Posterior cingulate gyrus (tissue), 11 donors: ENCODE measurements at regions not wholly inside any gene's neighbourhood (a gene's known extent, or its start where the extent isn't known, plus 50 kb on each side); places are given as distances from the start of the nearest gene placed in this dataset.

Experiments
- DNase-seq, 10 donors: peaks; one replicate each; pipeline versions ENCODE4 v3.0.0 to v3.0.0-alpha.2; 2020 to 2021; ENCODE audit warnings: mixed read lengths in 3 of 10
- intact Hi-C: fragments of 100-400 bp; cut with DNase I; formaldehyde crosslinking; loops from one replicate; pipeline ENCODE4 v1.15.1; 2023

- no peak for DNase-seq
- intact Hi-C loops: no loop called here
These were observed 296.4 kb downstream of the PTPRU start for GRCh38 chr1:29532751-29533150.

- DNase-seq: peak in 1 of 10 donors; percentile 55
- intact Hi-C loops: no loop called here
These were observed 296.0 kb downstream of the PTPRU start for GRCh38 chr1:29532285-29532684.

- no peak for DNase-seq
- intact Hi-C loops: no loop called here
These were observed 295.3 kb downstream of the PTPRU start for GRCh38 chr1:29531596-29531995.

GRCh38 chr1:29529677-29530278, 293.5 kb downstream of the PTPRU start:
- intact Hi-C loops: no loop called here

GRCh38 chr1:29527314-29528004, 291.1 kb downstream of the PTPRU start:
- peak in 1 of 10 donors; percentile 26 for DNase-seq
- intact Hi-C loops: no loop called here

More at GRCh38 chr1:29529677-29530278, 293.5 kb downstream of the PTPRU start:
- no peak for DNase-seq

GRCh38 chr1:29525941-29526340, 289.6 kb downstream of the PTPRU start:
- intact Hi-C loops: no loop called here
- DNase-seq: peak in 1 of 10 donors; percentile 27

- DNase-seq: peak in 1 of 10 donors; percentile 72
- intact Hi-C loops: no loop called here
These were observed 288.2 kb downstream of the PTPRU start for GRCh38 chr1:29524285-29525065.

- peak in 1 of 10 donors; percentile 34 for DNase-seq
- intact Hi-C loops: no loop called here
These were observed 287.3 kb downstream of the PTPRU start for GRCh38 chr1:29523576-29523975.

GRCh38 chr1:29523136-29523535, 286.8 kb downstream of the PTPRU start:
- no peak for DNase-seq
- intact Hi-C loops: no loop called here

- intact Hi-C loops: no loop called here
These were observed 285.7 kb downstream of the PTPRU start for GRCh38 chr1:29521811-29522580.

GRCh38 chr1:29521438-29521715, 285.1 kb downstream of the PTPRU start:
- DNase-seq: peak in 1 of 10 donors; percentile 31
- intact Hi-C loops: no loop called here

More at GRCh38 chr1:29521811-29522580, 285.7 kb downstream of the PTPRU start:
- DNase-seq: peak in 1 of 10 donors; percentile 31

- peak in 1 of 10 donors; percentile 38 for DNase-seq
These were observed 284.5 kb downstream of the PTPRU start for GRCh38 chr1:29520571-29521437.

GRCh38 chr1:29519788-29520110, 283.4 kb downstream of the PTPRU start:
- DNase-seq: peak in 1 of 10 donors; percentile 60
- intact Hi-C loops: no loop called here

More at GRCh38 chr1:29520571-29521437, 284.5 kb downstream of the PTPRU start:
- intact Hi-C loops: no loop called here

GRCh38 chr1:29519108-29519787, 282.9 kb downstream of the PTPRU start:
- intact Hi-C loops: no loop called here

GRCh38 chr1:29518183-29518835, 282.0 kb downstream of the PTPRU start:
- intact Hi-C loops: no loop called here

More at GRCh38 chr1:29519108-29519787, 282.9 kb downstream of the PTPRU start:
- DNase-seq: peak in 1 of 10 donors; percentile 58

GRCh38 chr1:29517251-29518086, 281.1 kb downstream of the PTPRU start:
- DNase-seq: peak in 1 of 10 donors; percentile 44
- intact Hi-C loops: no loop called here

More at GRCh38 chr1:29518183-29518835, 282.0 kb downstream of the PTPRU start:
- DNase-seq: no peak

GRCh38 chr1:29516063-29516820, 279.9 kb downstream of the PTPRU start:
- DNase-seq: no peak
- intact Hi-C loops: no loop called here
